AG09319 (cell line): ENCODE measurements at regions not wholly inside any gene's neighbourhood (a gene's known extent, or its start where the extent isn't known, plus 50 kb on each side); places are given as distances from the start of the nearest gene placed in this dataset.

ENCODE experiments used
- DNase-seq: peaks from one replicate; pipeline ENCODE4 v3.0.0-alpha.2; 2010; ENCODE audit warnings: low read depth; ENCODE audit errors: extremely low read depth
- TF ChIP-seq, protein P1 (sequence below): IDR thresholded peaks from 2 replicates; pipeline ENCODE4 v1.5.1; 2011; ENCODE audit warnings: low read depth, mild to moderate bottlenecking, inconsistent platforms, low read length, moderate library complexity

DNA sequence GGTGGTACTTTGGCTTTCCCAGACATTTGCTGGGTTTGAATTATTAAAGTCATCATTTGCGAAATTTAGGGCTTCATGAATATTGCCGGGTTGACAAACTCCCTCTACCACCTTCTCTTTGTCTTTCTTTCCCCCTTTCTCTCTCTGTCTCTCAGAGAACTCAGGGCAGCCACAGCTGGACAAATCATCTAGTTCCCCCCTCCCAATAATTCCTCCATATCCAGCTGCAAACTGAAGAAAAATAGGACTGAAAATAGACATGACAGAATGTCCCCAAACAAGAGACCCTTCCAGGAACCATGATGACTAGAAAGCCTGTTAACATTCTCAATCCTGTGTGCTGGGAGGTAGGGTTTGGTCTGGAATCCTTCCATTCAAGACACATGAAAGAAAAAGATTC is 67.1 kb upstream of the TBX5 start:
- TF ChIP-seq, protein P1, sequence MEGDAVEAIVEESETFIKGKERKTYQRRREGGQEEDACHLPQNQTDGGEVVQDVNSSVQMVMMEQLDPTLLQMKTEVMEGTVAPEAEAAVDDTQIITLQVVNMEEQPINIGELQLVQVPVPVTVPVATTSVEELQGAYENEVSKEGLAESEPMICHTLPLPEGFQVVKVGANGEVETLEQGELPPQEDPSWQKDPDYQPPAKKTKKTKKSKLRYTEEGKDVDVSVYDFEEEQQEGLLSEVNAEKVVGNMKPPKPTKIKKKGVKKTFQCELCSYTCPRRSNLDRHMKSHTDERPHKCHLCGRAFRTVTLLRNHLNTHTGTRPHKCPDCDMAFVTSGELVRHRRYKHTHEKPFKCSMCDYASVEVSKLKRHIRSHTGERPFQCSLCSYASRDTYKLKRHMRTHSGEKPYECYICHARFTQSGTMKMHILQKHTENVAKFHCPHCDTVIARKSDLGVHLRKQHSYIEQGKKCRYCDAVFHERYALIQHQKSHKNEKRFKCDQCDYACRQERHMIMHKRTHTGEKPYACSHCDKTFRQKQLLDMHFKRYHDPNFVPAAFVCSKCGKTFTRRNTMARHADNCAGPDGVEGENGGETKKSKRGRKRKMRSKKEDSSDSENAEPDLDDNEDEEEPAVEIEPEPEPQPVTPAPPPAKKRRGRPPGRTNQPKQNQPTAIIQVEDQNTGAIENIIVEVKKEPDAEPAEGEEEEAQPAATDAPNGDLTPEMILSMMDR: no peak
- no peak for DNase-seq

DNA sequence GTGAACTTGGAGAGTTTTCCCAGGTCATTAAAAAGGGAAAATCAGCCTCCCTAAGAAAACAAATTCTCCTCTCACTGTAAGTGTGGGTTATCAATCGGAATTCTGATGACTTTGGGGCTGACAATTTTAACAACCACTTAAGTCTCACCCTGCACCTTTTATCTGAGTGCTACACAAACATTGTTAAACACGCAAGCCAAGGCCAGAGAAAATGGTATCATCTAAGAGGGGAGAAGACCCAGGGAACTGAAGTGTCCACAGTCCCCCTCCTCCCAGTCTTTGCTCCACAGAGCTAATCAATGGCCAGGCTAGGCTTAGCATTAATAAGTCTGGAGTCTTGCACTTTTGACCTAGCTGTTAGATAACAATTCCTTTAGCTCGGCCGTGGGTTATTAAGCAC is 51.7 kb upstream of the TBX5 start:
- TF ChIP-seq, protein P1: no peak
- no peak for DNase-seq
